HL-60/S4 treated with phorbol 12-myristate 13-acetate at 8.2 ng/mL for 4 days and 3 days (cell line): ENCODE measurements at regions not wholly inside any gene's neighbourhood (a gene's known extent, or its start where the extent isn't known, plus 50 kb on each side); places are given as distances from the start of the nearest gene placed in this dataset.
"Not testable (repeated sequence)": the region's sequence is repeated elsewhere in the genome, so short reads cannot be mapped to it uniquely, and the experiment has no call there.

Experiments used
- in situ Hi-C: fragments of 300-500 bp; cut with MboI; formaldehyde crosslinking; loops from 2 replicates; pipeline ENCODE4 v1.15.0; 2022; ENCODE audit warnings: low sequenced_read_pairs

DNA sequence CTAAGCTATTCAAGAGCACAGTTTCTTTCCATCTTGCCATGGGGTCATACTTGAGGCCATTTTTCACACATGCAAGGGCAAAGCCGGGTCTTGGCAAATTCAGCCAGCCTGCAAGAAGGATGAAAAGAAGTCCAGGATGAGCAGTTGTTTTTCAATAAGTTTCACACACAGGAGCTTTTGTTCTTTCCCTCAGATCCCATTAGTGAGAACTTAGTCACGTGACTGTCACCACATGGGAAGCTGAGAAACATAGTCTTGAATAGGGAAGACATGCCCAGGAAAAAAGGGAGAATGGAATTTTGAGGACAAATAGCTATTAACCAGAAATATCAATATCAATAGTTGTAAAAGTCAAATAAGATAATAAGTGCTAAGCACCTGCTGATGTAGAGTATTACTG is 137.7 kb downstream of the AHR start:
- in situ Hi-C loops = no loop called here

DNA sequence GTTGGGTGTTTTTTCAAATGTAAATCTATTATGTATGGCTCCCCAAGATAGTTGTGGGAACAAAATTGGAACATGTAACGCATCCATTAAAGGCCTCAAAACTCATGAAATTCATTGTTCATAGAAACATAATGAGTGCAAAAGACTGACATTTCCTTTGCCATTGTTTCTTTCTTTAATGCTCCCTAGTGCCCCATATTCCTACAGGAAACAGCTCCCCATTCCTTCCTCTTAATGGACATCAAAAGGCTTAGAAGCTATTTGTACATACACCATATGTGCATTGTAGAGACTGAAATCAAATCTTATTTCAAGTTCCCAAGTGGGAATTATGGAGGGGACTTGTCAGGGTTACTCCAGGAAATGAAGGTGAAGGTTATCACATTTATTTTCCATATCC is 139.1 kb downstream of the AHR start:
- in situ Hi-C loops = no loop called here

DNA sequence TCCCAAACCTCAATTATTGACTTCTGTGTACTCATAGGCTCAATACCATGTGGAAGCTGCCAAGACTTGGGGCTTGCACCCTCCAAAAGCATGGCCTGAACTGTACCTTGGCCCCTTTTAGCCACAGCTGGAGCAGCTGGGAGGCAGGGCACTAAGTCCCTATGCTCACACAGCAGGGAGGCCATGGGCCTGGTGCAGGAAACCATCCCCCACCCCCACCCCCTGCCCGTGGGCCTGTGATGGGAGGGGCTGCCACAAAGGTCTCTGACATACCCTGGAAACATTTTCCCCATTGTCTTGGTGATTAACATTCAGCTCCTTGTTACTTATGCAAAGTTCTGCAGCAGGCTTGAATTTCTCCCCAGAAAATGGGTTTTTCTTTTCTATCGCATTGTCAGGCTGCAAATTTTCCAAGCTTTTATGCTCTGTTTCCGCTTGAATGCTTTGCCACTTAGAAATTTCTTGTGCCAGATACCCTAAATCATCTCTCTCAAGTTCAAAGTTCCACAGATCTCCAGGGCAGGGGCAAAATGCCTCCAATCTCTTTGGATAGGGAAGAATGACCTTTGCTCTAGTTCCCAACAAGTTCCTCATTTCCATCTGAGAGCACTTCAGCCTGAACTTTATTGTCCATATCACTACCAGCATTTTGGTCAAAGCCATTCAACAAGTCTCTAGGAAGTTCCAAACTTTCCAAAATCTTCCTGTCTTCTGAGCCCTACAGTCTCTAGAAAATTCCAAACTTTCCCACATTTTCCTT is 141.8 kb downstream of the AHR start:
- in situ Hi-C loops = not testable (repeated sequence)

DNA sequence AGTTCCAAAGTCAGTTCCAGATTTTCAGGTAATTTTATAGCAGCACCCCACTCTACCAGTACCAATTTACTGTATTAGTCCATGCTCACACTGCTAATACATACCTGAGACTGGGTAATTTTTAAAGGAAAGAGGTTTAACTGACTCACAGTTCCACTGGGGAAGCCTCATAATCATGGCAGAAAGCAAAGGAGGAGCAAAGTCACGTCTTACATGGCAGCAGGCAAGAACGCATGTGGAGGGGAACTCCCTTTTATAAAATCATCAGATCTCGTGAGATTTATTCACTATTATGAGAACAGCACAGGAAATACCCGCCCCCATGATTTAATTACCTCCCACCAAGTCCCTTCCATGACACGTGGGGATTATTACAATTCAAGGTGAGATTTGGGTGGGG is 142.4 kb downstream of the AHR start:
- in situ Hi-C loops = no loop called here

DNA sequence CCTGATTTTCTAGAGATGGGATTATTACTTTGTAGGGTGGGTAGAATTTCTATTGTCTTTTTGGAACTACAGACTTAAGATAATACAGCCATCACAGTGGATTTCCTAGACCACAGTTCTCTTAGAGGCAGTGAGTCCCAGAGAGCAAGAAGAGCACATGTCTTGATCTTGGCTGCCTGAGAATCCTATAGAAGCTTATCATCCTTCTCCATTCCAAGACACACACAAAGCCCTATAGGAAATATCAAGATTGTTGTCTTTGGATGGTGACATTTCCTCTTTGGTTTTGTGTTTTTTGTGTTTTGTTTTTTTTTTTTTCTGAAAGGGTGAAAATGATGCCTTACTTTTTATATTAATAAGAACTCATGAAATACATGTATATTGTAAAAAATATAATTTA is 143.1 kb downstream of the AHR start:
- in situ Hi-C loops = no loop called here

DNA sequence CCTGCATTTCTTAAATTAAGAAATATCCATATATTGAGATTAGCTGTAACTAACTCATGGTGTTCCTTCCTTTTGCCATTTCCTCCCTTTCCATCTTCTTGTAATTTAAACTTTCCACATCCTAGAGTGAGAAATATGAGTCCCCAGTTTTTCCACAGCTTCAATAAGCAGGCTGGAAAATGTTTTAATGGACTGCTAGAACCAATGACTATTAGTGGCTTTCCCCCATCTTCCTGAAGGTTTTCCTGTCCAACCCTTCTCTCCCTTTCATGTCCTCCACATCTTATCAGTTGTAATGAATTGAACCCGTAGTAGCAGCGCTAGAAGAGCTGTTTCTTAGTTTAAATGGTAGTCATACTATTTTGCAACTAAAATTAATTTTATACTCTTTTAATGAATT is 145.7 kb downstream of the AHR start:
- in situ Hi-C loops = no loop called here

DNA sequence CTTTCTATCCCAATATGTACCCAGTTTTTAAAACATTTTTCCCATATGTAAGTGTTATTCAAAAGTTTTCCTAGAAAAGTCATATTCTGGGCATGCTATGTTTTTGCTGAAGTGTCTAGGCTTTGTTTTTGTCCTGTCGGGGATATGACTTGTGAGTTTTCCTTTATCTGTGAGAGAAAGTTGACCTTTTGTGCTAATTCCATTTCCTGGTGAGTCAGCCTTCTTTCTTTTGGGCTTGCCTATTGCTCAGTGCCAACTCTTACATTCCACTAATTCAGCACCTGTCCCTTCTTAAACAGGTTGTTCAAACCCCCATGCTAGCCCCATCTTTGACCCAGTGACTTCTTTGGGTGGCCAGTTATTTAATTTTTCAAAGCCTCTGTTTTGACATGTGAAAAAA is 146.2 kb downstream of the AHR start:
- in situ Hi-C loops = no loop called here

DNA sequence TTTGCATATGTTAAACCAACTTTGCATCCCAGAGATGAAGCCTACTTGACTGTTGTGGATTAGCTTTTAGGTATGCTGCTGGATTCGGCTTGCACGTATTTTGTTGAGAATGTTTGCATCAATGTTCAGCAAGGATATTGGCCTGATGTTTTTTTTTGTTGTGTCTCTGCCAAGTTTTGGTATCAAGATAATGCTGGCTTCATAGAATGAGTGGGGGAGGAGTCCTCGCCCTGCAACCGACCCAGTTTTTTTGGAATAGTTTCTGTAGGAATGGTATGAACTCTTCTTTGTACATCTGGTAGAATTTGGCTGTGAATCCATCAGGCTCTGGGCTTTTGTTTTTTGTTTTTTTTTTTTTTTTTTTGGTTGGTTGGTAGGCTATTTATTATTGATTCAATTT is 147.9 kb downstream of the AHR start:
- in situ Hi-C loops = no loop called here

DNA sequence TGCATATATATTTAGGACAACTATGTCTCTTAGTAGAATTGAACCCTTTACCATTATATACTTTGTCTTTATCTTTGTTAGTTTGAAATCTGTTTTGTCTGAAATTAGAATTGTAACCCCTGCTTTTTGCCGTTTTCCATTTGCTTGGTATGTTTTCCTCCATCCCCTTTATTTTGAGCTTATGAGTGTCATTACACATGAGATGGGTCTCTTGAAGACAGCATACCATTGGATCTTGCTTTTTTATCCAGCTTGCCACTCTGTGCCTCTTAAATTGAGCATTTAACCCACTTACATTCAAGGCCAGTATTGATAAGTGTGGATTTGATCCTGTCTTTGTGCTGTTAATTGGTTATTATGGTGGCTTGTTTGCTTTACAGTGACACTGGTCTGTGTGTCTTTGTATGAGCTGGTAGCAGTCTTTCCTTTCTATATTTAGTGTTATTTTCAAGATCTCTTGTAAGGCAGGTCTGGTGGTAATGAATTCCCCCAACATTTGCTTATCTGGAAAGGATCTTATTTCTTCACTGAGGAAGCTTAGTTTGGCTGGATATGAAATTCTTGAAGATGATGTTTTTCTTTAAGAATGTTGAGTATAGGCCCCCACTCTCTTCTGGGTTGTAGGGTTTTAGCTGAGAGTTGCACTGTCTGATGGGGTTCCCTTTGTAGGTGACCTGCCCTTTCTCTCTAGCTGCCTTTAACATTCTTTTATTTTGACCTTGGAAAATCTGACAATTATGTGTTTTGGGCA is 149.5 kb downstream of the AHR start:
- in situ Hi-C loops = no loop called here

DNA sequence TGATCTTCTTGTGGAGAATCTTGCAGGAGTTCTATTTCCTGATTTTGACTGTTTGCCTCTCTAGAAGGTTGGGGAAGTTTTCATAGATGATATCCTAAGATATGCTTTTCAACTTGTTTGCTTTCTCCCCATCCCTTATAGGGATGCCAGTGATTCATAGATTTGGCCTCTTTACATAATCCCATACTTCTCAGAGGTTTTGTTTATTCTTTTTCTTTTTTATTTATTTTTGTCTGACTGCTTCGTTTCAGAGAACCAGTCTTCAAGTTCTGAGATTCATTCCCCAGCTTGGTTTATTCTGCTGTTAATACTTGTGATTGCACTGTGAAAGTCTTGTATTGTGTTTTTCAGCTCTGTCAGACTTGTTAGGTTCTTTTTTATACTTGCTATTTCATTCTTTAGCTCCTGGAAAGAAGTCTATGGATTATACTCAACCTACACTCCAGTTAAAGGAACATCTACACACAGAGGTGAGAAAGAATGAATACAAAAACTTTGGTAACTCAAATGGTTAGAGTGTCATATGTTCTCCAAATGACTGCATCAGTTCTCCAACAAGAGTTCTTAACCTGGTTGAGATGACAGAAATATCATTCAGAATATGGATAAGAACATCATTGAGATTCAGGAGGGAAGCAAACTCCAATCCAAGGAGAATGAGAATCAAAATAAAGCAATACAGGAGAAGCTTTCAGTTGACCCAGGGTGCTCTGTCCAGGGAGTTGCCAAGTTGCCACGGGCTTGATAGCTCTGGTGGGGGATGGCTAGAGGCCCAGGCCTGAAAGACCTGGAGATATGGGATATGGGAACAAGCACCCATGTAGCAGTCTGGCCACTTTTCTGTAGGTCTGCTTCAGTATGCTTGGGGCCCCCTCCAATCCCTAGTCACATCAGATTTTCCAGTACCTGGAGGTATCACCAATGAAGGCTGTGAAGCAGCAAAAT is 150.3 kb downstream of the AHR start:
- in situ Hi-C loops = no loop called here

DNA sequence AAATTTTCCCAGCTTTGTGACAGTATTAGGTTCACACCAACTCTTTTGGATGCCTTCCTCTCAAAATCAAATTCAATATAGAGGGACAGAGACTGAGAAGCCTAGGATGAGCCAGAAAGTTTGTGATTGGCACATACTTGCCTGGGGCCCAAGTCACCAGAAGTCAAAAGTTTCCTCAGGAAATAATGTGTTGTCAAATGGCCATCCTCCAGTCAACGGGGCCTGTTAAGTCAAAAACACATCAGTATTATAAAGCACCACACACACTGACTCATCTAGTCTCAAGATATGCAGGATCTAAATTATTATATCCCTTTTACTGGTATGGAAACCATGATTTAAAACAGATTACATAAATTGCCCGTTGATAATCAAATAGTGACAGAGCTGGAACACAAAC is 158.1 kb downstream of the AHR start:
- in situ Hi-C loops = no loop called here

DNA sequence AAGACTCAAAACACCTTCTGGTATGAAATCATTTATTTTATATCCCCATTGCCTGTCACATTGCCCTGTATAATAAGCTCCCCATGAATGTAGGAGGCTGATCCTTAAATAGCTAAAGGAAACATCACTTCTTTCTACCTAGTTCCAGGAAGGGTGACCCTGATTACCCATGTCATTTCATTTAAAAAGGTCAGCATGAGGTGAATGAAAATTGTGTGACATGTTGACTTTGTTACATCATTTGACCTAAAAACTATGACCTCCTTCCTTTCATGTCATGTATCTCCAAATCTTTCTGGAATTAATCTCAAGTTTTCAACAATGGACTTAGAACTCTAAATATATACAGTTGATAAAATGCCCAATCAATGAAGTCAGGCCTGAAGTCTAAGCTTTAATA is 161.5 kb downstream of the AHR start:
- in situ Hi-C loops = no loop called here

DNA sequence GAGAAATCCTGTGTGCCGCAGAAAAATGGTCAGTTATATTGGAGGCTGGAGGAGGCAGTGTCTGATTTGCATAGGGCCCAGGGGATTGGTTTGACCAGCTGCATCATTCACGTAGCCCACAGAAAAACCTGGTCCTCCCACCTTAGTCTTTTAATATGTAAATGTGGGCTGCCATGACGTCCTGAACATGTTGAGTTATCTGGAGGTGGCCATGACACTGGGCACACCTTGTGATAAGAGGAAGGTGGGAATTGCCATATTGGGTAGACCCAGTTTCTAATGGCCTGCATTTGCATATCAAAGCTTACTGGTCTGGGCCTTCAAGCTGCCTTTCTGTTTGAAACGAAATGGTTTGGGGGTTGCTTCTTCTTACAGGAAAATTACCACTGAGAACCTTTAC is 162.2 kb downstream of the AHR start:
- in situ Hi-C loops = no loop called here

DNA sequence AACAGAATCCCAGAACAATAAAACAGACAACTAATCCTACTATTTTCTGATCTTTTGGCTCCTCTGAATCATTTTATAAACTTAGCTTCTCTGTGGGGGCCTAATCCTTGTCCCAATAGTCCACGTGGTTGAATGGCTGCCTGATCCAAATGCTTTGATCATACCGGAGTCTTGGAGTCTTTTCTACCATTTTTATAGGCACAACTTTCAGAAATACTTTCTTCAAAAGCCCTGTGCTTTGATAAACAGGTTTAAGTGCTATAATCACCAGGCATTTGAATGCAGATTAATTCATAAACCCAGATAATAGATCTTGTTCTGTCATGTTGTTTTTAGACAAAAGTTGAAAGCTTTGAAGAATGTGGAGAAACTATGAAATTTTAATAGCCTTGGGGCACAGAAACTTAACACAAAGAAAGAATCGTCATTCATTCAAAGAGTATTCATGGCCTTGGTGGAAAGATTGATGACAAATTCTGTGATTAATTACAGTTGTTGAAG is 163.7 kb downstream of the AHR start:
- in situ Hi-C loops = no loop called here

DNA sequence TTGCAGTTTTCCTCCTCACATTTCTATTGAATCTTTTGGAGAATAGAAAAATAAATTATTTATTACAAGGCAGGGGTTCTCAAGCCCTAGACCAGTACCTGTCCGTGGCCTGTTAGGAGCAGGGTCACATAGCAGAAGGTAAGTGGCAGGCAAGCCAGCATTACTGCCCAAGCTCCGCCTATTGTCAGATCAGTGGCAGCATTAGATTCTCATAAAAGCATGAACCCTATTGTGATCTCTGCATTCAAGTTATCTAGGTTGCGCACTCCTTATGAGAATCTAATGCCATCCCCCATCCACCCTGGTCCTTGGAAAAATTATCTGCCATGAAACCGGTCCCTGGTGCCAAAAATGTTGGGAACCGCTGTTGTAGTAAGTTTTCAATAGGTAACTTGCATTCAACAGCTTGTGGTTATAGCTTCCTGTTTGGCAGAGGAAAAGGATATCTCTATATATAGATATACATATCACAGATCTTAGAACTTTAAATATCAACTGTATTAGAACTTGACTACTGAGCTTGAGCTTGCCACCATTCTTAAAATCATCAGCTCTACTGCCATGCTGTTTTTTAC is 165.1 kb downstream of the AHR start:
- in situ Hi-C loops = no loop called here

DNA sequence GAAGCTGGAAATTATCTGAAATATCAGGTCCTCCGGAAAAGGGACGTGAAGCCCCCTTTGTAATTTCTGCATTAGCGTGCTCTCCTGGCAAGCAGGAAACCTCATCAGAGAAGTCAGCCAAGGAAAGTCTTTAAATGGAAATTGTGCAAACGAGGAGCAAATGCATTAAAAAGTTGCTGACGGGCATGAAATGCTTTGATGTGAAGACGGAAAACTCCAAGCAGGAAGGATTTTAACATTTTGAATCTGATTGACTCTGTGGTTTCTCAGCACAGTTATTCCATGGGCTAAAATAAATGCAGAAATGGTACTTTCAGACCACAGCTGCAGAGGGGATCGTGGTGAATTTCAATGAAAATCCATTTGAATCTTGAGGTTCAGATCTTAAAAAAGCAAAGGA is 167.8 kb downstream of the AHR start:
- in situ Hi-C loops = no loop called here

DNA sequence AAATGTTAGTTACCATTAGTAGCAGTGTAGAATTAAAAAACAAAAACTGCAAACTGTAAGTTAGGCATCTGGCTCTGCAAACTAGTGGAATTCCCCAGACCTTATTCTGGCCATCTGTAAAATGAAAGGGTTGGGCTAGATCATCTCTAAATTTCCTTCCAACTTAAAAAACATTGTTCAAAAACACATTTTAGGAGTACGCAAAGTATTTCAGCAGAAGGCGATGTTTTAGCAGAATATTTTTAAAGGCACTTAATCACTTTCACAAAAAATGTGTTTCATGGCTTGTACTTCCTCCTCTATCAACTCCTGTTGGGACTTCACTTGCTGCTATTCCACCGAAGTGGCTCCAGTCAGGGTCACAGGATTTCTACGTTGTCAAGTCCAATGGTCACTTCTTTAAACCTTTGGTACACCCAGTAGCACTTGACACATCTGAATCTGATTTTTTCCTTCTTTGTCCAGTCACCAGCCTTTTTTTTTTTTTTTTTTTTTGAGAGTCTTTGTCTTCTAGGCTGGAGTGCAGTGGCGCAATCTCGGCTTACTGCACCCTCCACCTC is 169.0 kb downstream of the AHR start:
- in situ Hi-C loops = no loop called here

DNA sequence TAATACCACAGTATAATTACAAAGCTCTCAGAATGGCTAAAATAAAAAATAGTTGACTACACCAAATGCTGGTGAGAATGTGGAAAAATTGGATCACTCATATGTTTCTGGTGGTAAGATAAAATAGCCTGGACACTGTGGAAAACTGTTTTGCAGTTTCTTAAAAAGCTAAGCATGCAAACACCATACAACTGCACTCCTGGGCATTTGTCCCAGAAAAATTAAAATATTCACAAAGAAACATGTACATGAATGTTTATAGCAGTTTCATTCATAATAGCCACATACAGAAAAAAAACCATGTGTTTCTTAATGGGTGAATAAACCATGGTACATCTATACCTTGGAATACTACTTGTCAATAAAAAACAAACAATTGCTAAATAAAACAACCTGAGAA is 172.9 kb downstream of the AHR start:
- in situ Hi-C loops = no loop called here

DNA sequence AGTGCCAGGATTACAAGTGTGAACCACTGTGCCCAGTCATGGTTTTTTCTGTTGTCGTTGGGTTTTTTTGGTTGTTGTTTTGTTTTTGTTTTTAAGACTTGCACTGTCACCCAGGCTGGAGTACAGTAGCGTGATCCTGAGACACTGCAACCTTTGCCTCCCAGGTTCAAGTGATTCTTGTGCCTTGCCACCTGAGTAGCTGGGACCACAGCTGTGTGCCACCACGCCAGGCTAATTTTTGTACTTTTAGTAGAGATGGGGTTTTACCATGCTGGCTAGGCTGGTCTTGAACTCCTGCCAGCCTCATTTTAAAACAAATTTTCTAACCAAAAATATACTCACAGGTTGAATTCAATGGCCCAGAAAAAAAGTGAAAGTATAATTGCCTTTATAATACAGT is 174.1 kb downstream of the AHR start:
- in situ Hi-C loops = no loop called here

DNA sequence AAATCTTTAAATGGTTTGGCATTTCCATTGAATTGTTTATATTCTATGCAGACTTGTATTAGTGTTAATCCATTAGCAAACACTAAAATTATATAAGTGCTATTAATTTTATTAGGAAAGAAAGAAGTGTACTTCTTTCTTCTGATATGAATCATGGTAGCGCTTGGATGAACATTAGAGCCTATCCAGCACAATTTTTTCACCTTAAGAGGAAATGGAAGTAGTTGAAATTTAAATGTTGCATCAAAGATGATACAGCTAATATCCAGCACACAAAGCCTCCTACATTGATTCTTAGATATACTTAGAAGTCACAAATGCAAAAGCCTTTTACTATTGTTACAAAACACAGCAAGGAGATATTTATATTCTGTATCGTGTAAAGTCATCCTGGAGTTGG is 174.5 kb downstream of the AHR start:
- in situ Hi-C loops = no loop called here
